Activated CD4-positive, alpha-beta T cell treated with anti-CD3 and anti-CD28 coated beads, Interleukin-2, Interleukin-4, amounts not matched to agents 100 ng/mL and 50 ng/mL, durations not matched to agents 16 hours and 8 hours (primary cell): ENCODE measurements at regions not wholly inside any gene's neighbourhood (a gene's known extent, or its start where the extent isn't known, plus 50 kb on each side); places are given as distances from the start of the nearest gene placed in this dataset.
"Not testable (repeated sequence)": the region's sequence is repeated elsewhere in the genome, so short reads cannot be mapped to it uniquely, and the experiment has no call there.

Experiments
- DNase-seq: peaks from one replicate; pipeline ENCODE4 v3.0.0-alpha.2; 2020; ENCODE audit warnings: low spot score

GRCh38 chr17:71494062-71494855 is 626.6 kb upstream of the SOX9 start:
- no peak for DNase-seq

GRCh38 chr17:71495420-71495819 is 625.4 kb upstream of the SOX9 start:
- DNase-seq = no peak

- no peak for DNase-seq
Observed at GRCh38 chr17:71496552-71496951, 624.3 kb upstream of the SOX9 start.

GRCh38 chr17:71500761-71501555 is 619.9 kb upstream of the SOX9 start:
- no peak for DNase-seq

GRCh38 chr17:71501711-71502110 is 619.1 kb upstream of the SOX9 start:
- DNase-seq = no peak

GRCh38 chr17:71502443-71502842 is 618.4 kb upstream of the SOX9 start:
- no peak for DNase-seq

GRCh38 chr17:71503710-71504465 is 616.9 kb upstream of the SOX9 start:
- DNase-seq = no peak

DNA sequence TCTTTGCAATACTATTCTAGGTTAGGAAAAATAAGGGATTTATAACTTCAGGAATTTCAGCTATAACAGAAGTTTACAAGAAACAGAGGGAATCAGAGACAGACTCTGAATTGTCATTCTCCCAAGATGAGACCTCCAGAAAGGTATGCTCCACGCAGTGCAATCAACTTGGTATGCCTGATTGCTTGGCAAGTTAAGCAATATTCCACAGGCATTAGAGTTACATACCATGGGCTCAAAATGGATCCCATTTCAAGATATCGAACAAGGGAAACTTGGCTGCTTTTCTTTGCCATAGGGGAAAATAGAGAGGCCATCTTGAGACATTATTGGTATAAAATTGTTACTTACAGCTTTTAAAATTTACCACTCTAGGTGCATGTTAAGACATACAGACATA is 615.6 kb upstream of the SOX9 start:
- DNase-seq = no peak

GRCh38 chr17:71505981-71506380 is 614.8 kb upstream of the SOX9 start:
- DNase-seq = no peak

DNA sequence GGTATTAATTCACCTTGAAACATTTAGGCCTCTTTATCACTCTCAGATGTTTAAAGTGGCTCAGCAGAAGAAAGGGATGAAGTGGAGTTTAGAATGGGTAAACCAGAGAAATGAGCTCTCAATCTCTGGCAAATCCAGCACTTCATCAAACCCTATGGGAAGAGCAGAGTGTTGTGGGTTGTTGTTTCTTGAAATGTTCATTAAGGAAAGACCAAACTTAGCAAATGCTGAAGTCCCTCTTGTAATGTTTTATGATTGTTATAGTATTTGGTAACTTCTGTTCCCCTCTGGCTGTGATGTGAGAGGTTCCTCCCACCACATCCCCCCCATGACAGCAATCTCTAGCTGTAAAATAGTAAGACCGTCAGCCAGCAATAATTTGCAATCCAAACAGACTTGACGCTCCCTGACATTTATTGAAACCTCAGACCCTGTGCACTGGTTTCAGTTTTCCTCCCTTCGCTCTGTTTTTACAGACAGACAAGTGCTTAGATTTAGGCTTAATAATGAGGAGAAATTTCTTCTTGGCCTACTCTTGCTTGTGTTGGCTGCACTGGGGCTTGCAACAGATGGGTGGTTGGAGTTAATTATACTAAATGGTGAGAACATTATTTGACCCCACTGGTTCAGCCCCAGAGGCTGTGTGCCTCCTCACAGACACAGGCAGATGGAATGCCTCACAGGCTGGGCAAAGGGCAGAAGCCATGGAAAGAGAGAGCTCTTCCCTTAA is 609.4 kb upstream of the SOX9 start:
- no peak for DNase-seq

GRCh38 chr17:71513725-71514124 is 607.1 kb upstream of the SOX9 start:
- DNase-seq = not testable (repeated sequence)

- no peak for DNase-seq
Observed at GRCh38 chr17:71516149-71516548, 604.7 kb upstream of the SOX9 start.

- DNase-seq = no peak
Observed at GRCh38 chr17:71519285-71519684, 601.5 kb upstream of the SOX9 start.

DNA sequence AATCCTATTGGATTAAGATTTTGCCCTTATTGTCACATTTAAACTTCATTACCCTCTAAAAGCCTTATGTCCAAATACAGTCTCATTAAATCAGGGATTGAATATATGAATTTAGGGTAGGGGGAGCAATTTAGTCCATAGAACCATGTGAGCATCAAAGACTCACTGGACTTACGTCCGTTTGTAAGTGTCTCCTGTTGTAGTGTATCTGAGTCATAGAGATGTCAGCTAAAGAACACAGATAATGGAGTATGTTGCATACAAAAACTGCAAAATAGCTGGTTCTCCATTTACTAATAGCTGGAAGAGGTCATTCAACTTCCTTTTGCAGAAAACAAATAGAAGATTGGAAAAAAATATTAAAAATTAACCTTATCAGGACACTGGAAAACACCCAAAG is 599.1 kb upstream of the SOX9 start:
- no peak for DNase-seq

DNA sequence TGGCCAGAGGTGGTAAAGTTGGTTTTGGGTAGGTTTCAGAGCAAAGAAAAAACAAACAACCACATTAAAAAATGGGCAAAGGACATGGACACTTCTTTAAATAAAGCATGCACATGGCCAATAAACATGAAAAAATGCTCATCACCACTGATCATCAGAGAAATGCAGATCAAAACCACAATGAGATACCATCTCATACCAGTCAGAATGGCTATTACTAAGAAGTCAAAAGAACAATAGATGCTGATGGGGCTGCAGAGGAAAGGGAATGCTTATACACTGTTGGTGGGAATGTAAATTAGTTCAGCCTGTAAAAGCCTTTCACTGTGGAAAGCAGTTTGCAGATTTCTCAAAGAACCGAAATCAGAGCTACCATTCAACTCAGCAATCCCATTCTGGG is 598.4 kb upstream of the SOX9 start:
- no peak for DNase-seq

DNA sequence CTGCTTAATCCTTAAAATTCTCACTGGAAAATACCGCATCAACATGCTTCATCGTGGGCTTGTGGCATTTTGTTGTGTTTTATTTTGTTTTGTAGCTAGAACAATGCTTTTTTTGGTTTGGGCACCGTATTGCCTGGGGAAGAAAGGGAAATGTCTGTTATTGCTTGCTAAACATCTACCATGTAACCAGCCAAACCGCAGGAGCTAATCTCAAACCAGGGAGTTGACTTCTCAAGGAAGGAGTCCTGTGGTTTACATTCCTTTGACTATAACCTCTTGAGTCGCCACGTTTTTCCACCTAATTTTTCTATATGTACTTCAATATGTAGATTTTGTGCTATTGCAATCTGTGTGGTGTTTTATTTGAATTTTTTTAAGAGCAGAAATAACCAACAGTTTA is 593.5 kb upstream of the SOX9 start:
- no peak for DNase-seq

DNA sequence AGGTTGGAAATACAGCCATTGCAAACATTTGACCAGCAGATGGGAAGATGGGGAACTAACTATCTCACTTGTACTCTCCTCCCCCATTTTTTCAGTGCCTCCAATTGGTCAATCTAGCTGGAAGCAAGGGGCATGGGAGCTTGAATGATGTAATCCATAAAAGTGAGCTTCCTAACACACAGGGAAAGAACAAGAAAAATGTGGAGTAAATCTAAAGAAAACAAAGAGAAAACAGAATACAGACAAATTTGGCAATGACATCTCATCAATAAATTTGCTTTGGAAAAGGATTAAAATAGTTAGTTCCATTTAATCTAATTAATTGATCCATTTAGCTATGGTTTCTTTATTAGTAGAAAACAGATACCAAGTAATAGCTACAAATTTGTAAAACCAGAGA is 592.6 kb upstream of the SOX9 start:
- no peak for DNase-seq

DNA sequence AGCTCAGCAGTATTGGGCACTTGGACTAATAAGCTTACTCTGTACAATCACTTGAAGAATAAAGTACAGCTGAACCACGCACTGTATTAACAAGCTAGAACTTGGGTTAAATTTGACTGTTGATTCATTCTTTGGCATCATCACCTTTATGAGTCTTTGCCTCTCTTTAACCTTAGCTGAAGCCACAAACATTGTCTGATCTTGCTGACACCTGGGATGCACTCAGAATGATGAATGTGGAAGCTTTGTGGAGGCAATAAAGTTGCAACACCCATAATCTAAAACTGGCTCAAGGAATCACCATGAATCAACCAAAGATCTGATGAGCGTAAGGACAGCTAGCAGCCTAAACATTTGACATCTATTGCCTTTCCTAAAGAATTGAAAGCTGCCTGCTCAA is 590.6 kb upstream of the SOX9 start:
- no peak for DNase-seq

GRCh38 chr17:71535321-71535720 is 585.5 kb upstream of the SOX9 start:
- no peak for DNase-seq

- no peak for DNase-seq
Observed at GRCh38 chr17:71546419-71546818, 574.4 kb upstream of the SOX9 start.

DNA sequence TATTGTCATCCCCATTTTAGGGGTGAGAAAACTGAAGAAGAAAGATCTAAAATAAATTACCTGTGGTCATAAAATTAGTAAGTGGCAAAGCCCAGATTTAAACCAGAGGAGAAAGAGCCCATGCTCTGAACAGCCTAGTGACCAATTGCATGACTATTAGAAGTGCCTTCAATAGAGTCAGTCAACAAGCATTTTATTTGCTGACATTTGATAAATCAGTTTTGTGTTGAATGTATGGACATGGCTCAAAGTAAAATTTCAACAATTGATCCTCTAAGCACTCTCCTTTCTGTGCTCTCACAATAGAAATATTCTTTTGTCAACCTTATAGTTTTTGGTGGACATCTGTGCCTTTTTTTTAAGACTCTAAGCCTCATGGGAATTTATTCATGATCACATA is 572.9 kb upstream of the SOX9 start:
- DNase-seq = no peak

DNA sequence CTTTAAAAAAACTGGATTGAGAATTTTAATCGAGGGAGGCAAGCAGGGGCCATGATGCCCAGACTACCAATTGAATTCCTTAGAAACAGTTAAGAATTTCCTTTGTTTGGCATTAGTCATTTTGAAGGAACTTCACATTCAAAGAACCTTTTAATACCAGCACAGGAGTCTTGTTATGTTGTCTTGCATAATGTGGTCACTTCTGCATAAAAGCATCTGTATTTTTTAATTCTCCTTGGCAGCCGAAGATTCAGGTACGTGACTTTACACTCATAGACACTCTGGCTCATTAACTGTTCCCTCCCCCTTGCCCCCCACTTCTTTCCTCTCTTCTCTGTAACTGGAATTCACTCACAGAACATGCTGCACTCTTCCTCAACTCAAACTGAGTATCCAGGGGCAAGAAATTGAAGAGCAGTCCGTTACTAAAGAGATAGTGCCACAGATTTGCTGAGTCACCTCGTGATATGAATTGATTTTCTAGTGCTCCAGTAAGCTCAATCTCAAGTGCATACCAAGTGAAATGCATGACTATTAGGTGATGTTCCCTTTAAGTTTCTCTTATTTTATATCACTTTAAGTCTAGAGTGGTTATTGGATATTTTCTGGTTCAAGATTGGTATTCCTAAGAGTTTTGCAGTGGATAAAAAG is 572.2 kb upstream of the SOX9 start:
- DNase-seq = no peak
